ENCODE measurements at regions not wholly inside any gene's neighbourhood (a gene's known extent, or its start where the extent isn't known, plus 50 kb on each side); places are given as distances from the start of the nearest gene placed in this dataset.

DNA sequence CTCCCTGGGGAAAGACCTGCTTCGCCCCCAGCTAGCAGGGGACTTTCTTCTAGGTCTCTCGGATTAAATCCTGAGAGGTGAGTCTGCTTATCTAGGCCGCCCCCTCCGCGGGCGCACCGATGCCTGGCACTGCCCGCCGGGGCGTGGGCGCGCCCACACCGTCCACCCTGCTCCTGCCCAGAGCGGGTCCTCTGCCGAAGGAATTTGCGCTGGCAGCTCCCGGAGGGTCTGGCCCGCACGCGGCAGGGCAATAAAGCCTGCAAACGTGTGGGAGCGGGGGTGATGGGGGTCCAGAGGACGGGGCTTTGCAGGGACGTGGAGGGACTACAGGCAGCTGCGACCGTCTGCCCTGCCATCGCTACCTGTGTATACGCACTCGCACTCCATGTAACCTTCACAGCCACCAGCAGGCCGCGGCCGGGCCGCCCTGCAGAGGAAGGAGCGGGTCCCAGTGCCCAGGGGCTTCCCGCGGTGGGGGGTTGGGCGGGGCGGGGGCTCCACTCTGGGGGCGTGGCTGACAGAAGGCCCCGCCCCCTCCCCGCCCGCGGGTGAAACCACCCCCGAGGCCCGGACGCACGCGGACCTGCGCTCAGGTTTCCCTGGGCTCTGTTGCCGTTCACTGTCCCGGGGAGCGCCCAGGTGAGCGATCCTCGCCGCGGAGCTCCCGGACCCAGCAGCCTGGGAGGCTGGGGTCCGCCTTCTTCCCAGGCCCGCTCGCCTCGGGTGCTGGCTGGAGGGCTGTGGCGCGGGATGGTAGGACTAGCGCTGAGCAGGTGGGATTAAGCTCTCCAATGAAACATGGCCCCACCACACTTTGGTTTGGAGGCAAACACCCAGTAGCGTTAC is 174.5 kb upstream of the HS6ST1 start:
- no peak for DNase-seq (ENCODE audit: low read depth)

DNA sequence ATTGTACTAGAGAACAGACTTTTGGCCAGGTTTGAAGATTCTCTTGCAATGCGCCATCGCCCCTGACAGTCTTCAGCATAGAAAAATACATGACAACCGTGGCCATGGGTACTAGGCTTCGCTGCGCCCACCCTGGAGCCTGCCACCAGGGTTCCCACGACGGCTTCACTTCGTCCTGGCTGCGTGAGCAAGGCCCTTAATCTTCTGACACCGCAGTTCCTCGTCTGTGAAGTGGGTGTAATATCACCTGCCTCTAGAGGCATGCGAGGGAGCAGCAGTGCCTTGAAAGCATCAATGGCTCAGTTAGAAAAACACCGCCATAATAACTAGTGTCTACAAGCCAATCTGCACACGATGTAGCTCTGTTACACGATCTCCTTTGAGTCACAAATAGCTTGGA is 175.2 kb upstream of the HS6ST1 start:
- no peak for DNase-seq (ENCODE audit: low read depth)

DNA sequence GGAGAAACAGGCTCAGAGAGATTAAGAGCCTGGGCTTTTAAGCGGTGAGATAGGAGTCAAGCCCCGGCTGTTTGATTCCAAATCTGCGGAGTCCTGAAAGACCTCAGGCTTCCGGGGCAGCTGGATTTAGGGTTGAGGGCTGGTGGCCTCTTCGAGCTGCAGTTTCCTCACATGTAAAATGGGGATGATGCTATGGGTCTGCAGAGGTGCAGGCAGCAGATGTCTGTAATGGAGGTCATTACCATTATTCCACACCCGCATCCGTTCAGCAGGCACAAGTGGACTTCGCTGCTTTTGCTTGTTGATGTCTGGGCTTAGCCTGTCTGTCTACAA is 175.6 kb upstream of the HS6ST1 start:
- no peak for DNase-seq (ENCODE audit: low read depth)

DNA sequence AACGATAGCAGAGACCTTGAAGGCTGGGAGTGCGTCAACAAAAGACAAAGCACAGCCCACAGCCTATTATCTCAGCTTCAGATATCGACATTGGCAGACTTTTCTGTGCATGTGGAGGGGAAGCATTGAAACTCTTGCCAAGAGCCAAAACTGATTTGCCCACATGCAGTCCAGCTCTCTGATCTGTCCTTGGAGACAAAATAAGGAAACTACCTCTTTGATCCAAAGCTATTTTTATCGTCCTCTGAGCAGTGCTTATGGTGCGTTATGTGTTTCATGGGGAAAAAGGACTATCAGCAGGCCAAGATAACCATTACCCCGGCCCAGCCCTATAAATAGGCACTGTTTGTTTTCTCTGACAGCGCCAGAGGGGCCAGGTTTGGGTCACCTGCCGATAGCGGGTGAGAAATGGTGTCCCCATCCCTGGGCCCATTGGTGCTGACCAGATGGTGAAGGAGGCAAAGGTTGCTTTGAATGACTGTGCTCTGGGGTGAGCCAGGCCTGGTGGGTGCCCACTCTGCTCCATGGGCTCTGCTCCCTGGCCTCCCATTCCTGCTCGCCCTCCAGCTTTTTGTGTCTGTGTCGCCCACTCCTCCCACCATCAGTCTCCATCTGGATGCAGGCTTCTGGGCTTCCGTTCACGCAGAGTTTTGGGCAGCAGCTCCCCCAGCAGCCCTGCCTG is 176.1 kb upstream of the HS6ST1 start:
- no peak for DNase-seq (ENCODE audit: low read depth)

DNA sequence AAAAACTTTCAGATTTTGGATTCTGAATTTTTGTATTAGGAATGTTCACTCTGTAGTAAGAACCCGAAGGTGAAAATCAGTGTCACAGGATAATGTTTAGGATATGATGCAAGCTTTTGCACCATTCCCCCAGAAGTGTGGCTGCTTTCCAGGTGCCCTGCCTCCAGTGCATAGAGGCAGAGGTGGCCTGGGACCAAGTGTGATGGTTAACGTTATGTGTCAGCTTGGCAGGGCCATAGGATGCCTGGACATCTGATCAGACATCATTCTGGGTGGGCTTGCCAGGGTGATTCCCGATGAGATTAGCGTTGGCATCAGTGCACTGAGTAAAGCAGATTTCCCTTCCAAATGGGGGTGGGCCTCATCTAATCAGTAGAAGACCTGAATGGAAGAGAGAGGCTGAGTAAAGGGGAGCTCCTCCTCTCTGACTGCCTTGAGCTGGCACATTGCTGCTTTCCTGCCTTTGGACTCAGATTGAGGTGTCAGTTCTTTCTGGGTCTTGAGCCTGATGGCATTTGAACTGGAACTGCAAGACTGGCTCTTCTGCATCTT is 177.4 kb upstream of the HS6ST1 start:
- DNase-seq (ENCODE audit: low read depth), result no peak

DNA sequence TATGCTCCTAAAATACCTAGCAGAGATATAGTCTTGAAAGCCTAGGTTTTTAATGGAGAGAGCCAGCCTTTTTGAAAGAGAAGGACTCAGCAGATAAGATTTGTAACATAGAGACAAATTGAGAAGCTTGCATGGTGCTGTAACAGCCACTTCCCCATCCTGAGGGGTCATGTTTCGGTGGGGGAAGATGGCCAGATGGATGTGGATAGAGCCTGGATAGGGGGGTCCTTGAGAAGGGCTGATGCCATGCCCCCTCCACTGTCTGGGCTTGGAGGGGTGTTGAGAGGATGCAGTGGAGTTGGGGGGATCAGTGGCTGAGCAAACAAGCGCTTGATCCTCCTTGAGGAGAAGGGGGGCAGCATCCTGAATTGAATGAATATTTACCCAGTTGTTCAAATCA is 178.0 kb upstream of the HS6ST1 start:
- no peak for DNase-seq (ENCODE audit: low read depth)

DNA sequence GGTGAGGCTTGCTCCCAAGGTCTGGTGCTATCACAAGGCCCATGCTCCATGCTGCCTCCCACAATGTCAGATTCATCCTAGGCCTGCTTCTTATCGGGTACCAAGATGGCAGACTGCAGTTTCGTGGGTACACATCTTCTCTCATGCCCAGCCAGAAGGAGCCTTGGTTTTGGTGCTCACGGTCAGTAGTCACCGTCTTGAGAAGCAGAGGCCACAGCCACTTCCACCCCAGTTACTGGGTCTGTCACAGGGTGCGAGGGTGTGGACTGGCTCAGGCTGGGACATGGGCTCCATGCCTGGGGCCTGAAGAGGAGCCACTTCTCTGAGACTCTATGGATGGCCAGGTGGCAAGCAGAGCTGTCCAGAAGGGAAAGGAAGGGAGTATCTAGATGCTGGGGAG is 178.8 kb upstream of the HS6ST1 start:
- DNase-seq (ENCODE audit: low read depth), result no peak

DNA sequence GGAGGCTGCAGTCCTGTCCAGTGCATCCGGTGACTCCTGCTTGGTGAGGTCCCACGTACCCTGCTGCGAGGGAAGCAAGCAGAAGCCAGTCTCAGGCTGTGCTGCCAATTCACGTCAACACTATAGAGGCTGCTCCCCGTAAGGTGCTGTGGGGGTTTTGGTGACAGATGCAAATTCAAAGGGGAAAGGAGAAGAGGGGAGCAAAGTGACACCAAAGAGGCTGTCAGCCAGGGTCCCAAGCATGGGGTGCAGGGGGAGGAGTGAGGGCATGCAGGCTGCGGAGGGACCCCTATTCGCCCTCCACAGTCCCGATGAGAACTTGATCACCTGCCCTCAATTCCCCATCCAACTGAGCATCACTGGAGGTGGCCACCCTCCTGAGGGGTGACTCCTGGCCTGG is 179.4 kb upstream of the HS6ST1 start:
- DNase-seq (ENCODE audit: low read depth), result no peak

DNA sequence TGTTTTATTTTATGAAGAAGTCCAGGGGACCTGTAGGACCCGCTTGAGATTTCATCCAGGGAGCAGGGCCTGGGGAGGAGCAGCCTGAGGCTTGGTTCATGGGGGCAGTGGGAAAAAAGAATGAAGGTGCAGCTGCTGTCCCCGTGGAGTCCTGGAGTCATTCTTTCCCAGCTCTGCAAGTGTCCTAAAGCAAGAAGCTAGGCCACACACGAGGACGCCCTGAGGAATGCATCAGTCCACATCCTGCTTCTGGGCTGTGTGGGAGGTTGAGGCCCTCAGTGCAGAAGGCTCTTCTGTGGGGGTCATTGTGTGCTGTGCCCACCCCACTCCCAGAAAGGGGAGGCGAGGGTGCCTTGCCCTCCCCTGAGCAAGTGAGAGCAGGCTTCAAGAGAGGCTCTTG is 179.9 kb upstream of the HS6ST1 start:
- no peak for DNase-seq (ENCODE audit: low read depth)

DNA sequence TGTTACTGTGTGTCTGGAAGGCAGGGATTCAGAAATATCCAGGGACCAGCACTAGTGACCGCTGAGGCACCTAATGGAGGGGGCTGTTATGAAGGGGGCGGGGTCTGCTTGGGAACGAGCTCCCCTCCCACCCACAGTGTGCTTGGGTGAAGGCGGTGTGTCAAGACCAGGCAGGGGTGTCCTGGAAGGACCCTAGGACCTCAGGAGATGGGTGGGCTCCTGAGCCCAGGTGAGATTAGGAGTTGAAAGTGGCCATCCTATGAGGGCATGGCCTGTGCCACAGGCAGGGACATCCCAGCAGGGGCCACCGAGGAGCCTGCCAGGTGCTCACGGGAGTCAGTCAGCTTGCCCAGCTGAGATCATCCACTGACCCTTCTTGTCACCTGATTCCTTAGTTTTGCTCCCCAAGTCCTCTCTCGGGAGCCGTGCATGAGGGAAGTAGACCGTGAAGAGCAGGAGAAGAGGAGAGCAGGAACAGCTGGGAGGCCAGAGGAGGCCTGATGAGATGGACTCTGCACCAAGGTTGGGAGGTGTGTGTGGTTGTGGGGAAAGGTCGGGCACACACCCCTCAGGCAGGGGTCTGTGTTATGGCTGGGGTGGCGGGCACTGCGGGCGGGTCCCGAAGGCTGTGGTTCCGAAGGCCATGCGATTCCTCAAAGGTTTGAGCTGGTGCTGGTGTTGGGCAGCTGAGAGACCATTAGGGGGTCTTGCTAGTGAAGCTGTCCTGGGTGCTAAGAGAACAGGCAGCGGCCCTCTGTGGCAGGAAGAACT is 180.9 kb upstream of the HS6ST1 start:
- no peak for DNase-seq (ENCODE audit: low read depth)

DNA sequence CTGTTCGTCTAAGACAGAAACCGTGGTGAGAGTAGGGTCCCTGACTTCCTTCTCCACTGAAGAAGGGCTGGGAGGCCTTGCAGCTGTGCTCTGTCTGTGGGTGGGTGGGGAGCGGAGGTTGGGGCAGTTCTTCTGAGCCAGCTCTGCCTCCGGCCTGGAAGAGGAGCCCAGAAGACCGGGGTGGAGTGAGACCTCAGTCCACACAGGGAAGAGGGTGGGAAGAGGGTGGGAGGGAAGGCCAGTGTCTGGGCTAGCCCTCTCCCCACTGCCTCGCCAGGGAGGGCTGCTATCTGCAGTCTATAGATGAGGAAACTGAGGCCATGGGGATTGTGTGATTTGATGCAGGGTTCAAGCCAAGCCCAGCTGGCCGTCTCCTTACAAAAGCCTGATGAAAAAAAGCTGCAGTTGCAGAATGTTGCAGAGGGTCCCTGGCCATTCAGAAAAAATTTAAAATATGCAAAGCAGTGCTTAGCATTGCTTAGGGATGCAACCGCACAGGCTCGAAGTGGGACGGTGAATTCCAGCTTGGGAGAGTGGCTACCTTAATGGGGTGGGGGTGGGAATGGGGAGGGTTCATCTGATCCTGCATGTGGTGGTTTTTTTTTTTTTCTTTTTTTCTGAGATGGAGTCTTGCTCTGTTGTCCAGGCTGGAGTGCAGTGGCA is 181.6 kb upstream of the HS6ST1 start:
- no peak for DNase-seq (ENCODE audit: low read depth)

DNA sequence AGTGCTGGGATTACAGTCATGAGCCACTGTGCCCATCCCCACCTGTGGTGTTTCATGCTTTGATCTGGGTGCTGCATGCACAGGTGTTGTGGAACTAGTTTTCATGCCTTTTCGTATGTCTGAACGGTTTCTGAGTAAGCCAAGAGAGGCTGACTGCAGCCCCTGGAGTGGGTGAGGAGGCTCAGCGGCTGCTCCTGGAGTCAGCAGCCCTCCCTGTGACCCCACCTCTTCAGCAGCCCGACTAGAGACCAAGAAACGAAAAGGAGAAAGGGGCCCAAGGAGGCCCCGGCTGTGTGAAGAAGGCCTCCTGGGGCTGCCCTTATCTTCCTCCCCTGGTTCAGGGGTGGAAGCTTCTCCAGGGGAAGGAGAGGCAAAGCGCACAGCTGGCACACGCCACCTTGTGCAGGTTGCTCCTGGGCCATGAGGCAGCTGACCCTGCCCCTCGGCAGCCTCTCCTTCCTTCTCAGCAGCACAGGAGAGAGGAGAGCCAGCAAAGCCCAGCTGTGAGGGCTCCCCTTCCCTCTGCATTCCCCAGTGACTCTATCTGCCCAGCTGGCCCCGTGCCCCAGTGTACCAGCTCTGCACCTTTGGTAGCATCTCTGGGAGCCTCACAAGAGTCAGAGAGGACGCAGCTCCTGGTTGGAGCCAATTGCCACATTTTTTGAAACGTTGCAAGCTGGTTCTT is 182.5 kb upstream of the HS6ST1 start:
- no peak for DNase-seq (ENCODE audit: low read depth)

DNA sequence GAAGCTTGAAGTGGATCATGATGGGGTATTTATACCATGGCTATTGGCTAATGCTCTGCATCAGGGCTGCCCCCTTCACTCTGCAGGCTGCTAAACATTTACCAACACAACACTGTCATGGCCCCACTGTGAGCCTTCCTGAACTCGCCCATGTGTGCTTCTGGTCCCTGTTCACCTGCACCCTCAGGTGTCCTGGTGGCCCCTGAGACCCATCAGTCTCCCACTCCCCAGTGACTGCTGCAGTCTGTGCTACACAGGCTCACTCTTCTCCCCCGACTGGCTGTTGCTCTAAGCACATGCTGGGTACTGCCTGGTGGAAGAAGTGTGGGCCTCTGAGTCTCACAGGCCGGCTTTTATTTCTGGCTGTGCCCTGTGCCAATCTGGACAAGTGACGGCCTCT is 183.0 kb upstream of the HS6ST1 start:
- DNase-seq (ENCODE audit: low read depth), result no peak

DNA sequence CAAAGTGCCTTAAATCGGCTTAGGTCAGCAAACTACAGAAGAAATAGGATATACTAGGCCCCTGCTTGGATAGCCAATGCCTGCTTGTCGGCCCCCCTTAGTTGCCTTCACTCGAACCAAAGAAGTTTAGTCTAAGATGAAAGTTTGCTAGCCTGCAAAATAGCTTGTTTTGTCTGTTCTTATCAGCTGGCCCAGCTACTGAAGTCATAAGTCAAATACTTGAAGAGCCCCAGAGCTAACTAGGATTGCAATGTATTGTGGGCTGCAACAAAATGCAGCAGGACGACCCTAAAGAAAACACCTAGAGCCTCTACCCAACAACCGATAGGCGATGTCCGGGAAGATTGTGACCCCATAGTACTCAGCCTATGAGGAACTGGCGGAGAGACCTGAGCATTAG is 183.5 kb upstream of the HS6ST1 start:
- DNase-seq (ENCODE audit: low read depth), result no peak

DNA sequence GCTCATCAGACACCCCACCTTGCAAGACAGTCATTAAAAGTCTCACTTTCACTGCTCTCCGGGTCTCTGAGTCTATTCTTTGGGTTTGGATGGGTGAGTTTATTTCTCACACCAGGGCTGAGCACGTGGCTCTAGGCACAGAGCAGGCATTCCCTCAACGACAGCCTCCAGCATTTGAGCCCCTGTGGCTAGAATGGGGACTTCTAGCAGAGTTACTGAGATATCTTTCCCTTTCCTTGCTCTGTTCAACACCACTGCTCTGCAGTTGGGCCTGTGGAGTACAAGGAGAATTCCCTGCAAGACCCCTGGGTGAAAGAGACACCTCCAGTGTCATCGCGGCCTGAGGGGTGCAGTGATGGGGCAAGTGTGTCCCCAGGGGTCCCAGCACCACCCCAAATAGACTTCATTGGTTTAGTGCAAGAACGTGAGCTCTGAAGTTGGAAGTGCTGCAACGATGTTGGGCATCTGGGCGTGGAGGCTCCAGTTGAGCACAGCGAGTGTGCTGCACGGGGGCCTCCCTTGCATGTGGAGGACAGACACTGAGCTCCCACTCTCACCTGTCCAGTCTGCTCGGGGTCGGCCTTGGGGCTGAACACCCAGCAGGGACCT is 184.1 kb upstream of the HS6ST1 start:
- no peak for DNase-seq (ENCODE audit: low read depth)

DNA sequence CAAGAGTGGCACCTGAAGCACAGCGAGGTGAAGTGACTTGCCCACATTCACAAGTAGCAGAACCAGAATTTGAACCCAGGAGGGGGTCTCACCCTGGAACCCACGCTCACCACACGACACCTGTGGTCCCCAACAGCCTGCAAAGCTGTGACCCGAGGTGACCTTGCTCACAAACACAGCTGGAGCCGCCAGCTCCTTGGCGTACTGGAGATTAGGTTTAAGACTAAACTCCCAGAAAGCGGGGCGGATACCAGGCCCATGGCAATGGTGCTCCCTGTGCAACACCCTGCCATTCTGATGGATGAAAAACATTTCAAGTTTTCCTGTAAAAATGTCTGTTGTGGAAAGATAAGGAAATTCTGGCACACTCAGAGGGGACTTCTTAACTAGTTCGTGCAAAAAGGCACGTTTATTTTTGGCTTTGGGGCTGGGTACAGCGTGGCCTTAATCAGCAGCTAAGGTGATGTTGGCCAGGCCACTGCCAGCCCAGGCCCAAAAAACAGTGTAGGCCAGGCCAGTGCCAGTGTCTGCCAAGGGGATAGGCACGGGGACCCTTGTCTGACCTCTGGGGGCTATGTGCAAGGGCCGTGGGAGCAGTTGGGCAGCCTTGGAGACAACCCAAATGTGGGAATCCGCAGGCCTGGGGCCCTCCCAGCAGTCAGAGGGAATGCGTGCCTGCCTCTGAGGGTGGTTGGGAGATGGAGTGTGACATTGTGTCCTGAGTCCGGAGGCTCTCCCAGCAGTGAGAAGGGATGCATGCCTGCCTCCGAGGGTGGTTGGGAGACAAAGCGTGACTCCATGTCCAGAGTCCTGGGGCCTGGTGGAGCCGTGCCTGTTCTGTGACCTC is 185.0 kb upstream of the HS6ST1 start:
- no peak for DNase-seq (ENCODE audit: low read depth)

DNA sequence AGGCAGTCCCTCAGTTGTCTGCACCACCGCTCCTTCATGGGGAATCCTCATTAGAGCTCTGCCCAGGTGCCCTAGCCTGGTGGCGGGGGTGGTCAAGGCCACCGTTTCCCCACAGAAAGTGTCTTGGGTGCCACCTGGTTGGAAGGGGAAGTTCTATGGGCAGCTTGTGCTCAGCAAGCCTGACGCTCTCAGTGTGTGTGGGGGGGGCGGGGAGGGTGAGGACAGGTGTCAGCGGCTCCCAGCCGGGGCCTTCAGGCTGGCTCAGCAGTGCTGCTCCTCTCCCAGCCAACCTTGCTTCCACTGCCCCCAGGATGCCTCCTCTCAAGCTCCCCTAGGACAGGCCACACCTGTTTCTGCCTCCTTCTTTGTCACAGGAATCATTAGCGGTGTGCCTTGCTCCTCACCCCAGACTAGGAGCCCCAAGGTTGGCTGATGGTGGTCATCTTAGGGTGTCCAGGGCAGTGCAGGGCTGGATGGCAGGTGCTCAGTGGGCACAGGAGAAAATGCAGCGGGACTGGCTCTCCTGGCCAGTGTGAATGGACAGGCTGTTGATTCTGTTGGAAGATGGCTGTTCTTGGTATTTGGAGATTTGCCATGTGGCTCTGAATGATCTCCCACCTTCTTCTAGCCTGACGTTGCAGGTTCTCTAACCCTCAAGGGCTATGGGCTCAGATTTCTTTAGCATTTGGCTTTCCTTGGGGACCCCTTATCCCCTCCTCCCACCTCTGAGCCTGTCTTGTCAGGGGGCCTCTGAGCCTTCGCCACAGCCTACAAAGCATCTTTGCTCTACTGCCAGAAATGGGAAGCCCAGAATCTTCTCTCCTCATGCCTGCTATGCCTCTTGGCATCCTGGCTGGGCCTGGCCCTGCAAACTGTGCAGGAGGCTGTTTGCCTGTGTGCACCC is 185.8 kb upstream of the HS6ST1 start:
- DNase-seq (ENCODE audit: low read depth), result no peak

DNA sequence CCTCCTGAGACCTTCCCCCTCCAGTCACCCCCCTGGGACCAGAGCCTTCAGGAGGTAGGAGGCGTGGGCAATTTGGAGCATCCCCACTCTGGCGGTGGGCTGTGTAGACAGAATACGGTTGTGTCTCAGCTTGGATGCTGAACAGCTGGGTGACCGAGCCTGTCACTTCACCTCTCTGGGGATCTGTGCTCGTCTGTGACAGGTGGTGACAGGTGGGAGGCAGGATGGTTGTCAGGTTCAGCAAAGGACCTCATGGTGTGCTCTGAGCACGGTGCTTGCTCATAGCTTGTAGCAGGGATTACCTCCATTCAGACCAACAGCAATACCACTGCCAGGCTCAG is 186.5 kb upstream of the HS6ST1 start:
- DNase-seq (ENCODE audit: low read depth), result no peak

Measured in RPMI7951 (cell line).